Testis (tissue), 2 donors: ENCODE measurements at regions not wholly inside any gene's neighbourhood (a gene's known extent, or its start where the extent isn't known, plus 50 kb on each side); places are given as distances from the start of the nearest gene placed in this dataset.

ENCODE experiments used
- DNase-seq: peaks from one replicate; pipeline ENCODE4 v3.0.0-alpha.2; 2019
- H3K27ac ChIP-seq, 2 donors: fragments of 200-600 bp; sonication (generic); one replicate each; pipeline ENCODE4 v1.5.1; 2019
- H3K27me3 ChIP-seq: fragments of 200-600 bp; sonication (generic); one replicate; pipeline ENCODE4 v1.5.1; 2019
- H3K36me3 ChIP-seq: fragments of 200-600 bp; sonication (generic); one replicate; pipeline ENCODE4 v1.5.1; 2017; ENCODE audit warnings: low read depth; ENCODE audit errors: missing control alignments
- H3K4me1 ChIP-seq: fragments of 200-600 bp; sonication (generic); one replicate; pipeline ENCODE4 v1.5.1; 2019
- H3K4me3 ChIP-seq, 2 donors: fragments of 200-600 bp; sonication (generic); one replicate each; pipeline ENCODE4 v1.5.1; 2017 to 2019
- H3K9me3 ChIP-seq: fragments of 200-600 bp; sonication (generic); one replicate; pipeline ENCODE4 v1.5.1; 2017
- CTCF ChIP-seq, 3 experiments: fragments of 450-650 bp in 2 of 3; fragments of 200-600 bp in 1 of 3; sonication (generic) in 1 of 3; IDR thresholded peaks; one replicate each; pipeline ENCODE4 v1.5.1; 2016 to 2019; ENCODE audit warnings: antibody characterized with exemption in 3 of 3, mild to moderate bottlenecking in 2 of 3, moderate library complexity in 1 of 3
- POLR2A ChIP-seq: fragments of 450-650 bp; IDR thresholded peaks from one replicate; pipeline ENCODE4 v1.6.1; 2017; ENCODE audit warnings: antibody characterized with exemption, mild to moderate bottlenecking, moderate library complexity
- WGBS, 2 donors: methylation state at CpG; one replicate each; pipeline ENCODE4 v1.1.5; 2018; 5-methylcytosine and 5-hydroxymethylcytosine counted together
- intact Hi-C: fragments of 100-400 bp; cut with DNase I; formaldehyde crosslinking; loops from one replicate; pipeline ENCODE4 v1.15.1; 2023; ENCODE audit warnings: low total_unique reads

- H3K27me3 ChIP-seq, result no peaks in the 10 kb centered on the region
- intact Hi-C loops, result no loop called here
- WGBS, 2 donors, result 93 to 97% methylated on average over 6 of the region's 6 CpGs
- DNase-seq, result no peak
- H3K9me3 ChIP-seq, result no peaks in the 10 kb centered on the region
- no peaks in the 10 kb centered on the region for H3K36me3 ChIP-seq
- TF ChIP-seq CTCF (IDR thresholded peaks at IDR 0.05) (no peak), POLR2A (no peak)
- H3K4me1 ChIP-seq, result no peaks in the 10 kb centered on the region
- no peak overlapping the region for H3K4me3 ChIP-seq
- H3K27ac ChIP-seq, result no peak overlapping the region
These were observed 139.1 kb downstream of the TMEM38B start for GRCh38 chr9:105833271-105833975.

- Histone ChIP-seq H3K27me3 (no peaks in the 10 kb centered on the region), H3K4me3 (no peak overlapping the region), H3K27ac (no peak overlapping the region), H3K4me1 (no peaks in the 10 kb centered on the region), H3K36me3 (no peaks in the 10 kb centered on the region), H3K9me3 (no peaks in the 10 kb centered on the region)
- intact Hi-C loops, result no loop called here
- 68 to 79% methylated on average over 2 of the region's 2 CpGs for WGBS, 2 donors
- DNase-seq, result no peak
- TF ChIP-seq POLR2A (no peak), CTCF (IDR thresholded peaks at IDR 0.05) (no peak)
These were observed 140.1 kb downstream of the TMEM38B start for GRCh38 chr9:105834404-105834803.

- Histone ChIP-seq H3K36me3 (no peaks in the 10 kb centered on the region), H3K27me3 (no peaks in the 10 kb centered on the region), H3K4me3 (no peak overlapping the region), H3K9me3 (no peaks in the 10 kb centered on the region), H3K4me1 (no peaks in the 10 kb centered on the region), H3K27ac (no peak overlapping the region)
- intact Hi-C loops, result no loop called here
- no peak for DNase-seq
- WGBS, 2 donors, result 63 to 73% methylated on average over 7 of the region's 7 CpGs
- TF ChIP-seq POLR2A (no peak), CTCF (IDR thresholded peaks at IDR 0.05) (no peak)
These were observed 141.4 kb downstream of the TMEM38B start for GRCh38 chr9:105835721-105836120.

- 67 to 68% methylated on average over 10 of the region's 10 CpGs for WGBS, 2 donors
- H3K4me1 ChIP-seq, result no peaks in the 10 kb centered on the region
- H3K9me3 ChIP-seq, result no peaks in the 10 kb centered on the region
- H3K4me3 ChIP-seq, result no peak overlapping the region
- H3K27ac ChIP-seq, result no peak overlapping the region
- H3K36me3 ChIP-seq, result no peaks in the 10 kb centered on the region
- no peaks in the 10 kb centered on the region for H3K27me3 ChIP-seq
- no peak for DNase-seq
- TF ChIP-seq CTCF (IDR thresholded peaks at IDR 0.05) (no peak), POLR2A (no peak)
- intact Hi-C loops, result no loop called here
These were observed 142.8 kb downstream of the TMEM38B start for GRCh38 chr9:105836936-105837660.

- no peaks in the 10 kb centered on the region for H3K4me1 ChIP-seq
- no peaks in the 10 kb centered on the region for H3K36me3 ChIP-seq
- no peak overlapping the region for H3K4me3 ChIP-seq
- 82 to 88% methylated on average over 1 of the region's 1 CpG for WGBS, 2 donors
- H3K9me3 ChIP-seq, result no peaks in the 10 kb centered on the region
- TF ChIP-seq CTCF (IDR thresholded peaks at IDR 0.05), result no peak
- TF ChIP-seq POLR2A, result no peak
- intact Hi-C loops, result no loop called here
- H3K27ac ChIP-seq, result no peak overlapping the region
- no peak for DNase-seq
- no peaks in the 10 kb centered on the region for H3K27me3 ChIP-seq
These were observed 147.2 kb downstream of the TMEM38B start for GRCh38 chr9:105841562-105841961.
